Chondrocyte (in vitro differentiated cells): ENCODE measurements at regions not wholly inside any gene's neighbourhood (a gene's known extent, or its start where the extent isn't known, plus 50 kb on each side); places are given as distances from the start of the nearest gene placed in this dataset.

Source experiments
- DNase-seq: peaks from one replicate; pipeline ENCODE4 v3.0.0; 2021; ENCODE audit warnings: mixed read lengths, low spot score
- H3K27ac Mint-ChIP-seq: one replicate; pipeline ENCODE4 v1.8.0; 2021; ENCODE audit warnings: mild to moderate bottlenecking, moderate library complexity, mixed read lengths; ENCODE audit not compliant: unreplicated experiment
- H3K27me3 Mint-ChIP-seq: 2 replicates; pipeline ENCODE4 v1.8.0; 2021; ENCODE audit warnings: low read depth, mixed read lengths
- H3K36me3 Mint-ChIP-seq: 2 replicates; pipeline ENCODE4 v1.8.0; 2021; ENCODE audit warnings: low read depth, mixed read lengths
- H3K4me1 Mint-ChIP-seq: 2 replicates; pipeline ENCODE4 v1.8.0; 2021; ENCODE audit warnings: low read depth, mild to moderate bottlenecking, mixed read lengths
- H3K4me3 Mint-ChIP-seq: one replicate; pipeline ENCODE4 v1.8.0; 2021; ENCODE audit warnings: mild to moderate bottlenecking, moderate library complexity, mixed read lengths; ENCODE audit not compliant: unreplicated experiment
- H3K9me3 Mint-ChIP-seq: 2 replicates; pipeline ENCODE4 v1.8.0; 2021; ENCODE audit warnings: low read depth, mixed read lengths
- TF ChIP-seq, protein P1 (sequence below): fragments of 200-600 bp; sonication (generic); IDR thresholded peaks from 2 replicates; pipeline ENCODE4 v1.5.0; 2021; ENCODE audit warnings: antibody characterized with exemption, mild to moderate bottlenecking, moderate library complexity

DNA sequence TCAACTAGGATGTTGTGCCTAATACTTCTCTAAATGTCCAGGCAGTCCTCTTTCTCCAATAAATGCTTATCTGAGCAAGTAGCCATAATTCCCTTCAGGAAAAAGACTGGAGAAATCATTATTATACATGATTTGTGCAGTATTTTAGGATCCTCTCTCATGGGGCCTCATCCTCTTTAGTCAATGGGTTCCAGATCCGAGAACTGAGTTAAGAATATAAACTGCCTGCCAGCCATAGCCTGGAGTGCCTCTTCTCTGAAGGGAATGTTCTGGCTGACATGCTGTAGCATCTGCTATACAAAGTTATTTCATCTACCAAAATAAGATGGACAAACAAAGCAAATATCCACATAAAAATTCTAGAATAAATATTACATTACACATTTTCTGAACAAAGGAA lies 334.0 kb upstream of the PRMT6 start:
- TF ChIP-seq, protein P1, sequence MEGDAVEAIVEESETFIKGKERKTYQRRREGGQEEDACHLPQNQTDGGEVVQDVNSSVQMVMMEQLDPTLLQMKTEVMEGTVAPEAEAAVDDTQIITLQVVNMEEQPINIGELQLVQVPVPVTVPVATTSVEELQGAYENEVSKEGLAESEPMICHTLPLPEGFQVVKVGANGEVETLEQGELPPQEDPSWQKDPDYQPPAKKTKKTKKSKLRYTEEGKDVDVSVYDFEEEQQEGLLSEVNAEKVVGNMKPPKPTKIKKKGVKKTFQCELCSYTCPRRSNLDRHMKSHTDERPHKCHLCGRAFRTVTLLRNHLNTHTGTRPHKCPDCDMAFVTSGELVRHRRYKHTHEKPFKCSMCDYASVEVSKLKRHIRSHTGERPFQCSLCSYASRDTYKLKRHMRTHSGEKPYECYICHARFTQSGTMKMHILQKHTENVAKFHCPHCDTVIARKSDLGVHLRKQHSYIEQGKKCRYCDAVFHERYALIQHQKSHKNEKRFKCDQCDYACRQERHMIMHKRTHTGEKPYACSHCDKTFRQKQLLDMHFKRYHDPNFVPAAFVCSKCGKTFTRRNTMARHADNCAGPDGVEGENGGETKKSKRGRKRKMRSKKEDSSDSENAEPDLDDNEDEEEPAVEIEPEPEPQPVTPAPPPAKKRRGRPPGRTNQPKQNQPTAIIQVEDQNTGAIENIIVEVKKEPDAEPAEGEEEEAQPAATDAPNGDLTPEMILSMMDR, result no peak
- no peak overlapping the region for H3K4me3 Mint-ChIP-seq
- no peaks in the 10 kb centered on the region for H3K36me3 Mint-ChIP-seq
- peaks cover 12% of the 10 kb centered on the region for H3K9me3 Mint-ChIP-seq
- no peaks in the 10 kb centered on the region for H3K27me3 Mint-ChIP-seq
- DNase-seq, result no peak
- H3K27ac Mint-ChIP-seq, result no peak overlapping the region
- no peaks in the 10 kb centered on the region for H3K4me1 Mint-ChIP-seq

DNA sequence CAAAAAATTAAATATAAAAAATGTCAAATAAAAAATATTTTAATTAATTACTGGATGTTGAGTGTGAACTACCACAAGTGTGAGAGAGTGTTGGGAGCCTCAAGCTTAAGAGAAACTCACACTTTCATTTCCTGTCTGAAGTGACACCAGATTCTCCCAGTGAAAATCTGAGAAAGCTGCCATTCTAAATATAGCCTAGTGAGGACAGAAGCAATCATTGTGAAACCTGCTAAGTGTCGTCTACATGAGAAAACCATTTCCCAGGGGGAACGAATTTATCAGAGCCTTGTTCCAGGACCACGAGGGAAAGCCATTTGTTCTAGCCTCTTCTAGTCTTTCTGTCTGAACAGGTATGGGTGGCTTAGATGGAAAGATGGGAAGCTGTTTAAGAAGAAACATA lies 329.3 kb upstream of the PRMT6 start:
- H3K9me3 Mint-ChIP-seq, result peaks cover 12% of the 10 kb centered on the region

DNA sequence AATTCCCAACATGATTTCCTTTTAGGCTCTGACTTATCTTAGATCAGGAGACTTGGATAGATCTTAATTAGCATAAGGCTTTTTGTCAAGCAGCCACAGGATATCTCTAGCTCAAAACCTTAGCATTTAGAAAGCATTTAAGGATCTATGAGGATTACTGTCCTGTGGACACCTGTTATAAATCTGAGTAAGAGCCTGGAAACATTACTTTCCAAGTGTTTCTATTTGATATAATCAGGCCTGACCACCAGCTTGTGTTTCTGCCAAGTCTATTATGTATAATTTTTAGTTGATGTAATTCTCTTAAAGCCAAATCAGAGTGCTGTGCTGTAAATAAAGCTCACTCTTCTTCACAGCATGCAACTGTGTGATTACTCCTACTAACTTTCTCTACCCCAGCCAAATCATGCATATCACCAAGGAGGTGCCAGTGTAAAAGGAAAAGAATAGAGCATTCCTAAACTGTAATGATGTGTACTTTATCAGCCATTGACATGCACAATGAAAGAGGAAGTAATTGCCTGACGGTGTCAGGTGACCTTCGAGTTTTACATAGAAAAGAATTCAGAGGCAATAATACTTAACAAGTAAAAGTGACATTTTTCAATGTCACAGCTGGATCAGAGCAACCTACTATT lies 309.9 kb upstream of the PRMT6 start:
- no peak overlapping the region for H3K27ac Mint-ChIP-seq
- DNase-seq, result no peak
- TF ChIP-seq, protein P1, result no peak

More for the DNA sequence above, 329.3 kb upstream of the PRMT6 start:
- no peak overlapping the region for H3K27ac Mint-ChIP-seq
- H3K4me1 Mint-ChIP-seq, result no peaks in the 10 kb centered on the region
- no peaks in the 10 kb centered on the region for H3K27me3 Mint-ChIP-seq
- TF ChIP-seq, protein P1, result no peak
- no peak for DNase-seq
- H3K36me3 Mint-ChIP-seq, result no peaks in the 10 kb centered on the region
- no peak overlapping the region for H3K4me3 Mint-ChIP-seq

DNA sequence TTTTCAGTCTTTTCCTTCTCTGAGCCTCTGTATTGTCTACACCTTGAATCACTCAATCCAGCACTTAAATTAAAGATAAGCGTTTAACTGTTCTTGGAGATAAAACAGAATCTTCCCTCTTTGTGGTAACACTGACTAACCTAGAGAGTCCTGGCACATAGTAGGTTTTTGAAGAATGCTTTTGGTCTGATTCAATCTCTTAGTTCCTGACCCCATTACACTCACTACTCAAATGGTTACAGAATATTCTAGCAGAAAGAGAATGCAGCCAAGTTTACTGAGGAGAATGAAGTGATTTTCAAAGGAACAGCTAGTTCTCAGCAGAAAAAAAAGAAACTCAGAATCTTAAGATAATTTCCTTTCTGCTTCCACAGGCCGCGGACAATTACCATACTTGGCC lies 309.2 kb upstream of the PRMT6 start:
- no peak overlapping the region for H3K4me3 Mint-ChIP-seq
- peaks cover 2% of the 10 kb centered on the region for H3K27me3 Mint-ChIP-seq
- H3K4me1 Mint-ChIP-seq, result no peaks in the 10 kb centered on the region
- no peak for DNase-seq
- no peaks in the 10 kb centered on the region for H3K9me3 Mint-ChIP-seq
- H3K27ac Mint-ChIP-seq, result no peak overlapping the region
- TF ChIP-seq, protein P1, result no peak
- H3K36me3 Mint-ChIP-seq, result no peaks in the 10 kb centered on the region

More for the DNA sequence above, 309.9 kb upstream of the PRMT6 start:
- H3K9me3 Mint-ChIP-seq, result no peaks in the 10 kb centered on the region
- H3K27me3 Mint-ChIP-seq, result peaks cover 2% of the 10 kb centered on the region
- H3K36me3 Mint-ChIP-seq, result no peaks in the 10 kb centered on the region
- H3K4me1 Mint-ChIP-seq, result no peaks in the 10 kb centered on the region
- no peak overlapping the region for H3K4me3 Mint-ChIP-seq

DNA sequence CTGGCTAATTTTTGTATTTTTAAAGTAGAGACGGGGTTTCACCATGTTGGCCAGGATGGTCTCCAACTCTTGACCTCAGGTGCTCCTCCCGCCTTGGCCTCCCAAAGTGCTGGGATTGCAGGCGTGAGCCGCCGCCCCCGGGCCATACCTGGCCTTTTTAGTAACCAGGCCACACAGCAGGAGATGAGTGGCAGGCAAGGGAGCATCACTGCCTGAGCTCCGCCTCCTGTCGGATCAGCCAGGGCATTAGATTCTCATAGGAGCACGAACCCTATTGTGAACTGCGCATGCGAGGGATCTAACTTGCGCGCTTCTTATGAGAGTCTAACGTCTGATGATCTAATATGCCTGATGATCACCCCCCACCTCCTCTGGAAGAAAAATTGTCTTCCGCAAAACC lies 308.7 kb upstream of the PRMT6 start:
- DNase-seq, result peak; percentile 48
- no peaks in the 10 kb centered on the region for H3K36me3 Mint-ChIP-seq
- H3K9me3 Mint-ChIP-seq, result no peaks in the 10 kb centered on the region
- H3K27ac Mint-ChIP-seq, result no peak overlapping the region
- TF ChIP-seq, protein P1, result no peak
- H3K4me3 Mint-ChIP-seq, result no peak overlapping the region
- H3K27me3 Mint-ChIP-seq, result no peaks in the 10 kb centered on the region
- no peaks in the 10 kb centered on the region for H3K4me1 Mint-ChIP-seq
